Choroid plexus epithelial cell (primary cell): ENCODE measurements at regions not wholly inside any gene's neighbourhood (a gene's known extent, or its start where the extent isn't known, plus 50 kb on each side); places are given as distances from the start of the nearest gene placed in this dataset.
A peak's percentile ranks its signal among the peaks of the same experiment; 100 is the strongest.

Source experiments
- DNase-seq: peaks from one replicate; pipeline ENCODE4 v3.0.0-alpha.2; 2010; ENCODE audit warnings: low read depth
- H3K4me3 ChIP-seq: 2 replicates; pipeline ENCODE4 v1.5.1; 2011; ENCODE audit warnings: low read depth, mild to moderate bottlenecking, control low read depth, low read length, moderate library complexity
- TF ChIP-seq, protein P1 (sequence below): conservative IDR thresholded peaks from 2 replicates; pipeline ENCODE4 v1.5.1; 2011; ENCODE audit warnings: low read depth, mild to moderate bottlenecking, control low read depth, inconsistent platforms, low read length, moderate library complexity

DNA sequence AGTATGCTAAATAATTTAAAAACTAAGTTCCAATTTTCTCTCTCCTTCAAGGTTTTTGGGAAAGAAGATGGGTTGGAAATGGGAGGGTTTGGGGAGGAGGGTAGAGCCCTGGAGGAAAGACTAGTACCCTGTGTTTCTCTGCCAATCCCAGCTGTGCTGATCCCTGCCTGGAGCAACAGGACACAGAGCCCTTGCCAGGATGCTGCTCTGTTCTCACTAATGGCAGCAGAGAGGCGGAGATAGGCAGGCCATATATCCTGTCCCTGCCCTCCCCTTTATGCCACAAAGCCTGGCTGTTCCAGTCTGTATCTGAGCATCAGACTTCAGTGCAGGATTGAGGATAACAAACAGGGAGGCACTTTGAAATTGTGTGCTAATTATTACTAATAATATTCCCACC, 99.0 kb downstream of the C12orf75 start:
- TF ChIP-seq, protein P1, sequence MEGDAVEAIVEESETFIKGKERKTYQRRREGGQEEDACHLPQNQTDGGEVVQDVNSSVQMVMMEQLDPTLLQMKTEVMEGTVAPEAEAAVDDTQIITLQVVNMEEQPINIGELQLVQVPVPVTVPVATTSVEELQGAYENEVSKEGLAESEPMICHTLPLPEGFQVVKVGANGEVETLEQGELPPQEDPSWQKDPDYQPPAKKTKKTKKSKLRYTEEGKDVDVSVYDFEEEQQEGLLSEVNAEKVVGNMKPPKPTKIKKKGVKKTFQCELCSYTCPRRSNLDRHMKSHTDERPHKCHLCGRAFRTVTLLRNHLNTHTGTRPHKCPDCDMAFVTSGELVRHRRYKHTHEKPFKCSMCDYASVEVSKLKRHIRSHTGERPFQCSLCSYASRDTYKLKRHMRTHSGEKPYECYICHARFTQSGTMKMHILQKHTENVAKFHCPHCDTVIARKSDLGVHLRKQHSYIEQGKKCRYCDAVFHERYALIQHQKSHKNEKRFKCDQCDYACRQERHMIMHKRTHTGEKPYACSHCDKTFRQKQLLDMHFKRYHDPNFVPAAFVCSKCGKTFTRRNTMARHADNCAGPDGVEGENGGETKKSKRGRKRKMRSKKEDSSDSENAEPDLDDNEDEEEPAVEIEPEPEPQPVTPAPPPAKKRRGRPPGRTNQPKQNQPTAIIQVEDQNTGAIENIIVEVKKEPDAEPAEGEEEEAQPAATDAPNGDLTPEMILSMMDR: no peak
- no peak for DNase-seq
- H3K4me3 ChIP-seq: no peak overlapping the region

DNA sequence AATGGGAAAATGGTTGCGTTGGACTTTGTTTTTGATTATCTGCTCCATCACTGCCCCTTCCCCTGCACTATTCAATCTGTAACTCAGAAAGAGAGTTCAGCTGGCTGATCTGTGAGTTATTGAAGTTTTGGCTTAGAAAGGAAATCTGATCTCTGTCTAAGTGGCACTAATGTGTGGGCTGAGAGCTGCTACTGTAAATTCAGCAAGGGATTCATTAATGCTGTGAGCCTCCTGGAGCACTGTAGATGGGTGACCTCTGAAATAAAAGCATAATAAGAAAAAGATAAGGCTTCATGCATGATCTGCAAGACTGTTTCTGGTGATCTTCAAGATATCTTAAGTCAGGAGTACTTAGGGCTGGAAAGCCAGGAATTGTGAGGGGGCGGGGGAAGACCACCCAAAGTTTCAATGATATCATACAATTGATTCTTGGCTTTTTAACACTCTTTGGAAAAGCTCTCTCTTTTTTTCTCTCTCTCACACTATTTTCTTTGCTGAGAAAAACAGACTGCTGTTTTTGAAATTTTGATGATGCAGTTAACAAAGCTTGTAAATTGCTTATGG, 101.1 kb downstream of the C12orf75 start:
- TF ChIP-seq, protein P1: no peak
- DNase-seq: no peak
- H3K4me3 ChIP-seq: no peak overlapping the region

DNA sequence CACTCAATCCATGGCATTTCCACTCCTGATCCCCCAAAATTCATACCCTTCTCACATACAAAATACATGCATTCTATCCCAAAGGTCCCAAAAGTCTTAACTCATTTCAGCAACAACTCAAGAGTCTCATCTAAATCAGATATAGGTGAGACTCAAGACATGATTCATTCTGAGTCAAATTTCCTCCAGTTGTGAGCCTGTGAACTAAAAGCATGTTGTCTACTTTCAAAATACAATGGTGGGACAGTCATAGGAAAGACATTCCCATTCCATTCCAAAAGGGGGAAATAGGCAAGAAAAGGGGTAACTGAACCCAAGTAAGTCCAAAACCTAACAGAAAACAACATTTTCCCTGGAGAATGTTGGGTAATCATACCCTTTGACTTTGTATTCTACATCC, 103.3 kb downstream of the C12orf75 start:
- TF ChIP-seq, protein P1: no peak
- DNase-seq: no peak
- H3K4me3 ChIP-seq: no peak overlapping the region

DNA sequence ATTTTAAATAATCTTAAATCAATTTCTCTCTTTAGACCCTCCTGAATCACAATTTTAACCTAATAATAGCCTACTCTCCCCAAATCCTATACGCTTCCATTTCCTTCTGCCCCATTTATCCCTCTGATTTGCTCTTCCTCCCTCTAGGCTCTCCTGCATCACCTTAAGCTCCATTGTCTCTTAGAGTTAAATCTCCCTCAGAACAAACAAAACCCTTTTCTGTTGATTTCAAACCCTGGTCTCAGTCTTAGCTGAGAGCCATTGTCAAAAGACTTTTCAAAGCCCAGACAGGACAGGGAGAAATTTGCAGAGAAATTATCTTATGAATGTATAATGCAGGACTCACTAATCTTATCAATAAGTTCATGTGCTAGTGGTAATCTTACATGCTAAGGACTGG, 106.1 kb downstream of the C12orf75 start:
- TF ChIP-seq, protein P1: no peak
- no peak for DNase-seq
- H3K4me3 ChIP-seq: no peak overlapping the region

DNA sequence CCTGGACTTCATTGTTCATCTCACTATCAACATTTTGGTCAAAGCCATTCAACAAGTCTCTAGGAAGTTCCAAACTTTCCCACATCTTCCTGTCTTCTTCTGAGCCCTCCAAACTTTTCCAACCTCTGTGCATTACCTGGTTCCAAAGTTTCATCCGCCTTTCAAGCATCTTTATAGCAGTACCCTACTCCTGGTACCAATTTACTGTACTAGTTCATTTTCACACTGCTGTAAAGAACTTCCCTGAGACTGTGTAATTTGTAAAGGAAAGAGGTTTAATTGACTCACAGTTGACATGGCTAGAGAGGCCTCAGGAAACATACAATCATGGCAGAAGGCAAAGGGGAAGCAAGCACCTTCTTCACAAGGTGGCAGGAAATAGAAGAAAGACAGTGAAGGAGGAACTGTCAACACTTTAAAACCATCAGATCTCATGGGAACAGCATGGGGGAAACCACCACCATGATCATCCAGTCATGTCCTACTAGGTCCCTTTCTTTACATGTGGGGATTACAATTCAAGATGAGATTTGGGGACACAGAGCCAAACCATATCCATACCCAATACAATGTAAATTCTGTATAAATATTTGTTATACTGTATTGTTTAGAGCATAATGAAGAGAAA, 109.7 kb downstream of the C12orf75 start:
- DNase-seq: no peak
- TF ChIP-seq, protein P1: no peak
- H3K4me3 ChIP-seq: no peak overlapping the region

DNA sequence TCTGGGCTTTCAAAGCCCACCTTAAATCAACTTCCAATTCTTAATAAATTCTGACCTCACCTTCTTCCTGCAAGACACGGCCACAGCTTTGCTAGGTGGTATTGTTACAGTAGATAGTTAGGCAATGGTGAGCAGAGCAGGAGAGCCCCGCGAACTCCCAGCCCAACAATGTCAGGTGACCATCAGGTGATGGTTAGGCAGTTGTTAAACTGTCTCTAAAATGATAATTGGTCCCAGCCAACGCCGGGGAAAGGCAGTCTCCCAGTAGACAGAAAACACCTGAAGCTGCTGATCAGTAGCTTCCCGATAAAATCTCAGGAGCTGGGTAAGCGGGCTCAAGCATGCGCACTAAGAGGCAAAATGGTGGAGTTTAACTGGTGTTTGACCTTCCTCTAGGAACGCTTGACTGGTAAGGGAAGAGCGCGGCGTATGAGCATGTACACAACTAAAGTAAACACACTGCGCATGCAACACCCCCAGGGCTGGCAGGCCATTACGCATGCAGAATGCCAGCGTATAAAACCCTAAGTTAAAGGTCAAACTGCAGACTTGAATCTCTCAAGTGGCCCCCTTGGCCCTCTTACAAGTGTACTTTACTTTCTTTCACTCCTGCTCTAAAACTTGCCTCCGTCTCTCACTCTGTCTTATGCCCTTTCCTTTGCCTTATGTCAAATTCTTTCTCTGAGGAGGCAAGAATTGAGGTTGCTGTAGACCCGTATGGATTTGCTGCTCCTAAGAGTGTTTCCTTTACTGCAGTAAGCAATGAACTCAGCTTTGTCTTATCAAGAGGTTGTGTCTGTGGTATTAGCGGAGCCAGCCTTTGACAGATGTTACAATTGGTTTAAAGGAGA, 113.5 kb downstream of the C12orf75 start:
- H3K4me3 ChIP-seq: no peak overlapping the region
- TF ChIP-seq, protein P1: no peak
- DNase-seq: peak; percentile 62
